OCI-LY7 (cell line): ENCODE measurements at regions not wholly inside any gene's neighbourhood (a gene's known extent, or its start where the extent isn't known, plus 50 kb on each side); places are given as distances from the start of the nearest gene placed in this dataset.

Experiments used
- BruUV-seq: library from RNA; stranded (reverse); fragments of 400-500 nt; replicated peaks from 2 replicates; lab custom pipeline; 2021; lab: Mats Ljungman, UMichigan
- CTCF ChIA-PET: fragments of 300-600 bp; sonication (Branson Sonifier 250); formaldehyde crosslinking; loops from one replicate; lab custom pipeline; 2022; ENCODE audit warnings: antibody characterized with exemption; ENCODE audit not compliant: unreplicated experiment; lab: Charles Lee
- POLR2A ChIA-PET: fragments of 300-600 bp; sonication (Branson Sonifier 250); formaldehyde crosslinking; loops from one replicate; lab custom pipeline; 2022; ENCODE audit warnings: antibody characterized with exemption; lab: Charles Lee
- DNase-seq: peaks from one replicate; pipeline ENCODE4 v3.0.0-alpha.2; 2015; ENCODE audit warnings: low spot score
- H2AFZ ChIP-seq: fragments of 200-600 bp; sonication (generic), shearing (Covaris generic); 2 replicates; pipeline ENCODE4 v1.6.1; 2014; ENCODE audit warnings: mild to moderate bottlenecking, antibody characterized with exemption, low read length, moderate library complexity
- H3K27ac ChIP-seq: fragments of 200-600 bp; sonication (generic); 2 replicates; pipeline ENCODE4 v1.5.1; 2014; ENCODE audit warnings: mixed run types, low read depth, mild to moderate bottlenecking, moderate library complexity, low read length, inconsistent platforms; ENCODE audit not compliant: poor library complexity, severe bottlenecking
- H3K36me3 ChIP-seq: fragments of 200-600 bp; sonication (generic); 2 replicates; pipeline ENCODE4 v1.6.1; 2014; ENCODE audit warnings: mild to moderate bottlenecking, antibody characterized with exemption, low read length, moderate library complexity, mixed read lengths; ENCODE audit not compliant: insufficient read depth
- H3K4me1 ChIP-seq: fragments of 200-600 bp; sonication (generic); 2 replicates; pipeline ENCODE4 v1.5.1; 2014; ENCODE audit warnings: mild to moderate bottlenecking, low read length; ENCODE audit not compliant: insufficient read depth, poor library complexity, severe bottlenecking
- H3K4me2 ChIP-seq: fragments of 200-600 bp; sonication (generic); 2 replicates; pipeline ENCODE4 v1.6.1; 2014; ENCODE audit warnings: mild to moderate bottlenecking, low read length
- H3K4me3 ChIP-seq: fragments of 200-600 bp; sonication (generic); 2 replicates; pipeline ENCODE4 v1.5.1; 2014; ENCODE audit warnings: mild to moderate bottlenecking, low read depth, low read length; ENCODE audit not compliant: poor library complexity, severe bottlenecking
- H3K79me2 ChIP-seq: fragments of 200-600 bp; sonication (generic); 2 replicates; pipeline ENCODE4 v1.6.1; 2016; ENCODE audit warnings: low read depth, mild to moderate bottlenecking, low read length, moderate library complexity, mixed read lengths; ENCODE audit not compliant: insufficient read depth
- H3K9me2 ChIP-seq: fragments of 200-600 bp; sonication (generic); 2 replicates; pipeline ENCODE4 v1.6.1; 2016; ENCODE audit warnings: mild to moderate bottlenecking, low read length, mixed read lengths; ENCODE audit not compliant: insufficient read depth
- H3K9me3 ChIP-seq: fragments of 200-600 bp; sonication (generic); 2 replicates; pipeline ENCODE4 v1.6.1; 2014; ENCODE audit warnings: mild to moderate bottlenecking, mixed run types, low read length, mixed read lengths
- H4K20me1 ChIP-seq: fragments of 200-600 bp; sonication (generic); 2 replicates; pipeline ENCODE4 v1.6.1; 2014; ENCODE audit warnings: mild to moderate bottlenecking, antibody characterized with exemption, low read length, moderate library complexity, mixed read lengths; ENCODE audit not compliant: insufficient read depth
- CTCF ChIP-seq: fragments of 200-600 bp; sonication (generic); conservative IDR thresholded peaks from 2 replicates; pipeline ENCODE4 v1.5.1; 2014; ENCODE audit warnings: mild to moderate bottlenecking, antibody characterized with exemption, low read length, moderate library complexity, mixed read lengths
- EZH2phosphoT487 ChIP-seq: fragments of 200-600 bp; sonication (generic); IDR thresholded peaks from 2 replicates; pipeline ENCODE4 v1.6.1; 2018; ENCODE audit warnings: low read depth, borderline replicate concordance, mild to moderate bottlenecking, mixed run types, antibody characterized with exemption, low read length, moderate library complexity, mixed read lengths
- intact Hi-C: fragments of 100-400 bp; cut with micrococcal nuclease; formaldehyde crosslinking; loops from one replicate; pipeline ENCODE4 v1.10.0; 2022; ENCODE audit not compliant: unreplicated experiment

- H3K4me1 ChIP-seq: no peaks in the 10 kb centered on the region
- H3K36me3 ChIP-seq: no peaks in the 10 kb centered on the region
- TF ChIP-seq EZH2phosphoT487: no peak
- BruUV-seq: no TSS peak
- no peaks in the 10 kb centered on the region for H4K20me1 ChIP-seq
- intact Hi-C loops: no loop called here
- H3K9me3 ChIP-seq: no peaks in the 10 kb centered on the region
- POLR2A ChIA-PET: no interaction called here
- no peak overlapping the region for H3K27ac ChIP-seq
- CTCF ChIA-PET: no interaction called here
- no peak for DNase-seq
- no peaks in the 10 kb centered on the region for H3K79me2 ChIP-seq
- no peak overlapping the region for H3K4me2 ChIP-seq
- no peaks in the 10 kb centered on the region for H3K9me2 ChIP-seq
- no peak overlapping the region for H3K4me3 ChIP-seq
- no peak overlapping the region for H2AFZ ChIP-seq
Measured at GRCh38 chr6:147986846-147987245, 355.8 kb upstream of the SASH1 start.

GRCh38 chr6:147990159-147990558 is 352.5 kb upstream of the SASH1 start:
- TF ChIP-seq CTCF: no peak
- no peak for TF ChIP-seq EZH2phosphoT487
- CTCF ChIA-PET: no interaction called here
- BruUV-seq: no TSS peak
- Histone ChIP-seq H3K4me1 (no peaks in the 10 kb centered on the region), H3K79me2 (no peaks in the 10 kb centered on the region), H3K9me3 (no peaks in the 10 kb centered on the region), H2AFZ (no peak overlapping the region), H4K20me1 (no peaks in the 10 kb centered on the region), H3K4me2 (no peak overlapping the region), H3K27ac (no peak overlapping the region), H3K9me2 (no peaks in the 10 kb centered on the region), H3K36me3 (no peaks in the 10 kb centered on the region), H3K4me3 (no peak overlapping the region)
- intact Hi-C loops: no loop called here
- POLR2A ChIA-PET: no interaction called here
- DNase-seq: no peak

GRCh38 chr6:147991961-147992360 is 350.7 kb upstream of the SASH1 start:
- Histone ChIP-seq H3K9me3 (no peaks in the 10 kb centered on the region), H3K79me2 (no peaks in the 10 kb centered on the region), H3K36me3 (no peaks in the 10 kb centered on the region), H3K4me3 (no peak overlapping the region), H4K20me1 (no peaks in the 10 kb centered on the region), H3K27ac (no peak overlapping the region), H3K9me2 (no peaks in the 10 kb centered on the region), H3K4me1 (no peaks in the 10 kb centered on the region), H3K4me2 (no peak overlapping the region), H2AFZ (no peak overlapping the region)
- CTCF ChIA-PET: no interaction called here
- no TSS peak for BruUV-seq
- TF ChIP-seq EZH2phosphoT487: no peak
- TF ChIP-seq CTCF: no peak
- no peak for DNase-seq
- intact Hi-C loops: no loop called here
- POLR2A ChIA-PET: no interaction called here
